ENCODE measurements at regions not wholly inside any gene's neighbourhood (a gene's known extent, or its start where the extent isn't known, plus 50 kb on each side); places are given as distances from the start of the nearest gene placed in this dataset.

GRCh38 chr1:218748071-218748470 lies 402.9 kb downstream of the TGFB2 start:
- intact Hi-C loops (cut with DNase I) = no loop called here

GRCh38 chr1:218750216-218750970 lies 405.3 kb downstream of the TGFB2 start:
- no peak for DNase-seq (ENCODE audit: low spot score)
- intact Hi-C loops (cut with DNase I) = no loop called here

More at GRCh38 chr1:218748071-218748470, 402.9 kb downstream of the TGFB2 start:
- no peak for DNase-seq (ENCODE audit: low spot score)

- intact Hi-C loops (cut with DNase I) = no loop called here
- no peak for DNase-seq (ENCODE audit: low spot score)
Observed at GRCh38 chr1:218751208-218751948, 406.2 kb downstream of the TGFB2 start.

- intact Hi-C loops (cut with DNase I) = no loop called here
Observed at GRCh38 chr1:218752126-218752525, 407.0 kb downstream of the TGFB2 start.

GRCh38 chr1:218754477-218754876 lies 409.3 kb downstream of the TGFB2 start:
- DNase-seq (ENCODE audit: low spot score) = no peak
- intact Hi-C loops (cut with DNase I) = no loop called here

More at GRCh38 chr1:218752126-218752525, 407.0 kb downstream of the TGFB2 start:
- no peak for DNase-seq (ENCODE audit: low spot score)

- intact Hi-C loops (cut with DNase I) = no loop called here
- no peak for DNase-seq (ENCODE audit: low spot score)
Observed at GRCh38 chr1:218755128-218755527, 410.0 kb downstream of the TGFB2 start.

- DNase-seq (ENCODE audit: low spot score) = no peak
- intact Hi-C loops (cut with DNase I) = no loop called here
Observed at GRCh38 chr1:218759795-218760194, 413.9 kb upstream of the LYPLAL1 start.

- DNase-seq (ENCODE audit: low spot score) = no peak
Observed at GRCh38 chr1:218760601-218761570, 412.8 kb upstream of the LYPLAL1 start.

GRCh38 chr1:218763538-218763937 lies 410.1 kb upstream of the LYPLAL1 start:
- DNase-seq (ENCODE audit: low spot score) = no peak
- intact Hi-C loops (cut with DNase I) = no loop called here

More at GRCh38 chr1:218760601-218761570, 412.8 kb upstream of the LYPLAL1 start:
- intact Hi-C loops (cut with DNase I) = no loop called here

- no peak for DNase-seq (ENCODE audit: low spot score)
- intact Hi-C loops (cut with DNase I) = no loop called here
Observed at GRCh38 chr1:218765753-218766152, 407.9 kb upstream of the LYPLAL1 start.

- DNase-seq (ENCODE audit: low spot score) = no peak
- intact Hi-C loops (cut with DNase I) = no loop called here
Observed at GRCh38 chr1:218771931-218772330, 401.7 kb upstream of the LYPLAL1 start.

- intact Hi-C loops (cut with DNase I) = no loop called here
- DNase-seq (ENCODE audit: low spot score) = no peak
Observed at GRCh38 chr1:218772575-218772974, 401.1 kb upstream of the LYPLAL1 start.

GRCh38 chr1:218775501-218776021 lies 398.1 kb upstream of the LYPLAL1 start:
- no peak for DNase-seq (ENCODE audit: low spot score)
- intact Hi-C loops (cut with DNase I) = no loop called here

- DNase-seq (ENCODE audit: low spot score) = no peak
- intact Hi-C loops (cut with DNase I) = no loop called here
Observed at GRCh38 chr1:218778257-218779126, 395.2 kb upstream of the LYPLAL1 start.

- no peak for DNase-seq (ENCODE audit: low spot score)
- intact Hi-C loops (cut with DNase I) = no loop called here
Observed at GRCh38 chr1:218779341-218780100, 394.2 kb upstream of the LYPLAL1 start.

- DNase-seq (ENCODE audit: low spot score) = no peak
- intact Hi-C loops (cut with DNase I) = no loop called here
Observed at GRCh38 chr1:218783131-218783530, 390.5 kb upstream of the LYPLAL1 start.

GRCh38 chr1:218783916-218784315 lies 389.8 kb upstream of the LYPLAL1 start:
- DNase-seq (ENCODE audit: low spot score) = no peak
- intact Hi-C loops (cut with DNase I) = no loop called here

- DNase-seq (ENCODE audit: low spot score) = no peak
- intact Hi-C loops (cut with DNase I) = no loop called here
Observed at GRCh38 chr1:218785928-218786327, 387.8 kb upstream of the LYPLAL1 start.
